GM12878 (cell line): ENCODE measurements at regions not wholly inside any gene's neighbourhood (a gene's known extent, or its start where the extent isn't known, plus 50 kb on each side); places are given as distances from the start of the nearest gene placed in this dataset.

Experiments
- ATAC-seq: fragments of 200-7000 bp; cut with Tn5 transposase; 3 replicates; pipeline ENCODE4 v1.9.1; 2020; ENCODE audit warnings: mild to moderate bottlenecking, moderate library complexity
- BruUV-seq: library from RNA; stranded (reverse); fragments of 400-500 nt; replicated peaks from 2 replicates; lab custom pipeline; 2021; lab: Mats Ljungman, UMichigan
- CTCF ChIA-PET: fragments of 300-600 bp; sonication (Branson Sonifier 250); formaldehyde crosslinking; extraction: SDS; loops from one replicate; lab custom pipeline; 2021; ENCODE audit warnings: inconsistent platforms; lab: Yijun Ruan, JAX
- POLR2A ChIA-PET: fragments of 350-600 bp; formaldehyde crosslinking; extraction: SDS; loops from one replicate; lab custom pipeline; 2021; ENCODE audit warnings: inconsistent platforms; lab: Charles Lee
- RAD21 ChIA-PET: fragments of 300-600 bp; sonication (Branson Sonifier 250); formaldehyde crosslinking; loops from one replicate; lab custom pipeline; 2023; ENCODE audit warnings: antibody characterized with exemption; ENCODE audit not compliant: unreplicated experiment; lab: Charles Lee
- SMC1A ChIA-PET: fragments of 300-600 bp; sonication (Branson Sonifier 250); formaldehyde crosslinking; loops from one replicate; lab custom pipeline; 2023; ENCODE audit not compliant: unreplicated experiment, uncharacterized antibody; lab: Charles Lee
- DNase-seq: peaks from one replicate; pipeline ENCODE4 v3.0.0-alpha.2; 2011; ENCODE audit warnings: low read depth, low spot score
- FAIRE-seq: peaks from 3 replicates; lab custom pipeline; 2011; peaks lifted over from hg19 to GRCh38; lab: Jason Lieb, UNC
- H2AFZ ChIP-seq: 2 replicates; pipeline ENCODE4 v1.6.0; 2011; ENCODE audit warnings: low read depth, low read length, control low read depth; ENCODE audit not compliant: control insufficient read depth
- H3K27ac ChIP-seq: 2 replicates; pipeline ENCODE4 v1.5.1; 2011; ENCODE audit warnings: control low read depth; ENCODE audit not compliant: control insufficient read depth, insufficient read depth
- H3K27me3 ChIP-seq, 2 experiments: replicated peaks in 1 of 2; 2 replicates each; pipeline versions ENCODE4 v1.6.0 to v1.6.1; 2011; ENCODE audit warnings: low read length in 1 of 2; ENCODE audit not compliant: control insufficient read depth in 2 of 2, insufficient read depth in 2 of 2
- H3K36me3 ChIP-seq, 2 experiments: 2 replicates each; pipeline ENCODE4 v1.5.1; 2011; ENCODE audit warnings: low read length in 1 of 2; ENCODE audit not compliant: control insufficient read depth in 2 of 2, insufficient read depth in 2 of 2
- H3K4me1 ChIP-seq: 2 replicates; pipeline ENCODE4 v1.6.1; 2011; ENCODE audit warnings: mild to moderate bottlenecking, low read length, moderate library complexity, mixed read lengths; ENCODE audit not compliant: control insufficient read depth, insufficient read depth
- H3K4me2 ChIP-seq: 2 replicates; pipeline ENCODE4 v1.6.0; 2011; ENCODE audit warnings: control low read depth; ENCODE audit not compliant: control insufficient read depth, insufficient read depth
- H3K4me3 ChIP-seq: fragments of 200-600 bp; sonication (generic); 2 replicates; pipeline ENCODE4 v1.5.1; 2016
- H3K79me2 ChIP-seq: 2 replicates; pipeline ENCODE4 v1.6.0; 2011; ENCODE audit warnings: low read length; ENCODE audit not compliant: control insufficient read depth, insufficient read depth
- H3K9ac ChIP-seq: 2 replicates; pipeline ENCODE4 v1.8.0; 2011; ENCODE audit warnings: low read length, control low read depth, mixed read lengths; ENCODE audit not compliant: control insufficient read depth, insufficient read depth
- H3K9me3 ChIP-seq: replicated peaks from 3 replicates; pipeline ENCODE4 v1.5.1; 2011; ENCODE audit warnings: mild to moderate bottlenecking, low read length; ENCODE audit not compliant: control insufficient read depth, insufficient read depth
- H4K20me1 ChIP-seq: 2 replicates; pipeline ENCODE4 v1.6.0; 2011; ENCODE audit not compliant: control insufficient read depth, insufficient read depth
- EGR1 ChIP-seq, 2 experiments: IDR thresholded peaks; 1 replicate in 1 of 2; 2 replicates in 1 of 2; pipeline ENCODE4 v1.6.1; 2011 to 2012; ENCODE audit warnings: low read depth in 2 of 2, low read length in 2 of 2, borderline replicate concordance in 1 of 2, mild to moderate bottlenecking in 1 of 2, moderate library complexity in 1 of 2
- HDAC2 ChIP-seq: fragments of 200-600 bp; sonication (generic); IDR thresholded peaks from 2 replicates; pipeline ENCODE4 v1.6.1; 2017
- MTA2 ChIP-seq: fragments of 450-650 bp; IDR thresholded peaks from 2 replicates; pipeline ENCODE4 v1.6.1; 2016; ENCODE audit warnings: low read depth, mild to moderate bottlenecking, moderate library complexity
- STAT1 ChIP-seq: fragments of 450-650 bp; conservative IDR thresholded peaks from 2 replicates; pipeline ENCODE4 v1.6.1; 2014; ENCODE audit warnings: antibody characterized with exemption, mild to moderate bottlenecking
- SUPT20H ChIP-seq: IDR thresholded peaks from 2 replicates; pipeline ENCODE4 v1.6.1; 2011; ENCODE audit warnings: low read depth, mild to moderate bottlenecking, low read length, moderate library complexity, borderline replicate concordance; ENCODE audit not compliant: control insufficient read depth
- WGBS: methylation state at CpG from one replicate; pipeline ENCODE4 v1.1.6; 2016; ENCODE audit warnings: low lambda C conversion rate; ENCODE audit not compliant: insufficient replicate concordance, insufficient coverage; ENCODE audit errors: missing lambda C conversion rate; 5-methylcytosine and 5-hydroxymethylcytosine counted together
- in situ Hi-C: fragments of 300-500 bp; cut with MboI; formaldehyde crosslinking; loops from 9 replicates; pipeline ENCODE4 v1.14.3; 2018; ENCODE audit warnings: mixed read lengths
- intact Hi-C: fragments of 100-400 bp; cut with micrococcal nuclease; formaldehyde crosslinking; loops from one replicate; pipeline ENCODE4 v1.14.2; 2022; ENCODE audit not compliant: unreplicated experiment
- TF ChIP-seq, protein P1 (sequence below): fragments of 450-650 bp; IDR thresholded peaks from 2 replicates; pipeline ENCODE4 v1.6.1; 2016; ENCODE audit warnings: mild to moderate bottlenecking

- TF ChIP-seq, protein P1, sequence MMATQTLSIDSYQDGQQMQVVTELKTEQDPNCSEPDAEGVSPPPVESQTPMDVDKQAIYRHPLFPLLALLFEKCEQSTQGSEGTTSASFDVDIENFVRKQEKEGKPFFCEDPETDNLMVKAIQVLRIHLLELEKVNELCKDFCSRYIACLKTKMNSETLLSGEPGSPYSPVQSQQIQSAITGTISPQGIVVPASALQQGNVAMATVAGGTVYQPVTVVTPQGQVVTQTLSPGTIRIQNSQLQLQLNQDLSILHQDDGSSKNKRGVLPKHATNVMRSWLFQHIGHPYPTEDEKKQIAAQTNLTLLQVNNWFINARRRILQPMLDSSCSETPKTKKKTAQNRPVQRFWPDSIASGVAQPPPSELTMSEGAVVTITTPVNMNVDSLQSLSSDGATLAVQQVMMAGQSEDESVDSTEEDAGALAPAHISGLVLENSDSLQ: no peak
Measured at GRCh38 chr19:13585512-13585911, 79.2 kb upstream of the CACNA1A start (continued).

- no peak for TF ChIP-seq EGR1 (IDR thresholded peaks at IDR 0.05; ENCODE audit: borderline replicate concordance in 1 of 2, low read depth in 2 of 2, low read length in 2 of 2)
- no peak for TF ChIP-seq MTA2
- TF ChIP-seq HDAC2: no peak
- no peak for TF ChIP-seq SUPT20H
- no peak for TF ChIP-seq STAT1
- no TSS peak for BruUV-seq
- ATAC-seq (no peak), DNase-seq (no peak), FAIRE-seq (no peak)
- H3K4me3 ChIP-seq: no peak overlapping the region
- no peaks in the 10 kb centered on the region for H3K27me3 ChIP-seq
- no peaks in the 10 kb centered on the region for H4K20me1 ChIP-seq
- in situ Hi-C loops: no loop called here
- 18% methylated on average over 1 of the region's 1 CpG for WGBS
- POLR2A ChIA-PET: no interaction called here
- no peaks in the 10 kb centered on the region for H3K36me3 ChIP-seq
- no peak overlapping the region for H3K9ac ChIP-seq
- H3K27ac ChIP-seq: no peak overlapping the region
- SMC1A ChIA-PET: no interaction called here
- RAD21 ChIA-PET: no interaction called here
- intact Hi-C loops: no loop called here
- CTCF ChIA-PET: no interaction called here
- H3K79me2 ChIP-seq: no peaks in the 10 kb centered on the region
- H3K4me1 ChIP-seq: no peaks in the 10 kb centered on the region
- no peak overlapping the region for H2AFZ ChIP-seq
- no peak overlapping the region for H3K4me2 ChIP-seq
- H3K9me3 ChIP-seq: no peaks in the 10 kb centered on the region
Measured at GRCh38 chr19:13583753-13584152, 77.5 kb upstream of the CACNA1A start.
